Left colon (tissue), 2 donors: ENCODE measurements at regions not wholly inside any gene's neighbourhood (a gene's known extent, or its start where the extent isn't known, plus 50 kb on each side); places are given as distances from the start of the nearest gene placed in this dataset.
A peak's percentile ranks its signal among the peaks of the same experiment; 100 is the strongest.
"Not testable (repeated sequence)": the region's sequence is repeated elsewhere in the genome, so short reads cannot be mapped to it uniquely, and the experiment has no call there.

ENCODE experiments used
- ATAC-seq: fragments of 200-7000 bp; cut with Tn5 transposase; one replicate; pipeline ENCODE4 v1.9.1; 2020; ENCODE audit warnings: mild to moderate bottlenecking, moderate library complexity
- DNase-seq, 2 donors: peaks; one replicate each; pipeline ENCODE4 v3.0.0-alpha.2; 2020
- intact Hi-C, 2 donors: fragments of 100-400 bp; cut with DNase I in 1 of 2; cut with micrococcal nuclease in 1 of 2; formaldehyde crosslinking; loops; one replicate each; pipeline versions ENCODE4 v1.11.2 to v1.14.0; 2022; cut with DNase I, micrococcal nuclease
- donor health status: DM: no; HTN: no; CAD: no.
- donor health status: DM: yes; HTN: yes; CAD: no.

DNA sequence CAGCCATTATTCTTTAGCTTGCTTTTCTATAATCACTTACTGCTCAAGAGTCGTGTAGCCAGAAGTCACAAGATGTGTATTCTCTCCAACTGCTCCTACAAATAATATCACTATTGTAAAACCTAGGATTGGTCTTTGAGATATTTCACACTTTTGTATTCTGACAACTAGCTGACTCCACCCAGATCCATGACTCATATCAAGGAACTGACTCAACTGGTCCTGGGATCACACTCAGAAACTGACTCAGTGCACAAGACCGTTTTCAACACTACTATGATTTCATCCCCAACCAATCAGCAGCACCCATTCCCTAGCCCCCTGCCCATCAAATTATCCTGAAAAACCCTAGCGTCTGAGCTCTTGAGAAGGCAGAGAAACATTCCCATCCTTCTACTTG, 56.5 kb upstream of the ORC5 start:
- intact Hi-C loops = no loop called here
- DNase-seq (no peak), ATAC-seq (no peak)

GRCh38 chr7:104267701-104268368, 60.0 kb upstream of the ORC5 start:
- intact Hi-C loops = no loop called here
- no peak for ATAC-seq
- DNase-seq = no peak

DNA sequence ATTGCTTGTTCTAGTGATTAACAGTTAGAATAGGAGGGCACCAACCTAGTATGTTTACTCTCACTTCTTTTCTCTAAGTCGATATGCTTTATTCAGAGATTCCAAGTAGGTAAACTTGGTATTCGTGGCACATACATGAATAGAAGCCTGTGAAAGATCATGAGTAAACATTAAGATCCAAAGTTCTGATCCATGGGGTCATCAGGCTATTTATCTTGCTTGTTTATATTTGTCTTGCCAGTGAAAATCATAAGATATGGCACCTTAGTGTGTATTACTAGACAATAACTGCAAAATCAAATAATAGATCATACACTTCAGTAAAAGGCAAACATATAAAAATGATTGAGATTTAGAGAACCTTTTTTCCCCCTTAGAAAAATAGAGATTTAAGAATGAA, 56.5 kb upstream of the LHFPL3 start:
- no peak for DNase-seq
- no peak for ATAC-seq
- intact Hi-C loops = no loop called here

GRCh38 chr7:104272767-104273384, 55.5 kb upstream of the LHFPL3 start:
- intact Hi-C loops = no loop called here
- DNase-seq (no peak), ATAC-seq (peak; percentile 49)

DNA sequence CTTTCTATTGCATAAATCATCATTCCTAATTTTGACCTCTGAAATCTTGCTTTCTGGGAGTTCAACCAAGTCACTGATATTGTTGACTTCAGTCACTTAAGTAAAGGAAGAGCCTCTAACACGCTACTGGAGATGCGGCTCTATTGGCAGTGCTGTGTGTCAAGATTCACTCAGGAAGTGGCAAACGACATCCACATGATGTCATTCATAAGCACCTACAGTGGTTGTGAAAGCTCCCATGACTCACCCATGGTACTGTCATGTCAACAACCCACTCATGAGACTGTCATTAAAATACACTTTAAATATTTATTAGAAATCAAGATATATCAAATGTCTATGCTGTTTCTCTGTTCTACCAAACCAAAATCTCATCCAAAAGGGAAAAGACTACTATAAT, 52.5 kb upstream of the LHFPL3 start:
- intact Hi-C loops = no loop called here
- ATAC-seq (no peak), DNase-seq (no peak)

DNA sequence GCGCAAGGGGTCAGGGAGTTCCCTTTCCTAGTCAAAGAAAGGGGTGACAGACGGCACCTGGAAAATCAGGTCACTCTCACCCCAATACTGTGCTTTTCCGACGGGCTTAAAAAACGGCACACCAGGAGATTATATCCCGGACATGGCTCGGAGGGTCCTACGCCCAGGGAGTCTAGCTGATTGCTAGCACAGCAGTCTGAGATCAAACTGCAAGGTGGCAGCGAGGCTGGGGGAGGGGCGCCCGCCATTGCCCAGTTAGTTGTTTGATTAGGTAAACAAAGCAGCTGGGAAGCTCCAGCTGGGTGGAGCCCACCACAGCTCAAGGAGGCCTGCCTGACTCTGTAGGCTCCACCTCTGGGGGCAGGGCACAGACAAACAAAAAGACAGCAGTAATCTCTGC, 51.7 kb upstream of the LHFPL3 start:
- ATAC-seq = not testable (repeated sequence)

More for the DNA sequence above, 51.7 kb upstream of the LHFPL3 start:
- intact Hi-C loops, DNase-seq: not testable (repeated sequence)
